Dermis microvascular lymphatic vessel endothelial cell (primary cell): ENCODE measurements at regions not wholly inside any gene's neighbourhood (a gene's known extent, or its start where the extent isn't known, plus 50 kb on each side); places are given as distances from the start of the nearest gene placed in this dataset.

Experiments used
- DNase-seq, 2 donors: peaks; one replicate each; pipeline versions ENCODE4 v3.0.0 to v3.0.0-alpha.2; 2010; ENCODE audit warnings: low read depth in 2 of 2

DNA sequence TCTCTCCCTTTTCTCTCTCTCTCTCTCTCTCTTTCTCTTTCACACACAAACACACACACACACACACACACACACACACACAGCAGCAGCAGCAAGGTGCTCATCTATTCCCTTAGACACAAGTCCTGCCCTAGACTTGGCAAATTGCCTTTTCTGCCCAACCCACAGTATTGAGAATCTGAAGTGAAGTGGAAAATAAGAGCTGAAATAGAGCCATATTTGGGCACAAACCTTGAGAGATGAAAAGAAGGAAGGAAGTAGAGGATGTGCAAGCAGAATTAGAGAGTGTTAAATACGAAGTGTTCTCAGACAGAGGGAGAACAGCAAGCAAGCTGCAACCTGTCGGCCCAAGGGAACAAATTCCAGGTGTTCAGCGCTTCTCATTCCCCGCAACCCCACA lies 557.5 kb upstream of the NOX3 start:
- DNase-seq: no peak

DNA sequence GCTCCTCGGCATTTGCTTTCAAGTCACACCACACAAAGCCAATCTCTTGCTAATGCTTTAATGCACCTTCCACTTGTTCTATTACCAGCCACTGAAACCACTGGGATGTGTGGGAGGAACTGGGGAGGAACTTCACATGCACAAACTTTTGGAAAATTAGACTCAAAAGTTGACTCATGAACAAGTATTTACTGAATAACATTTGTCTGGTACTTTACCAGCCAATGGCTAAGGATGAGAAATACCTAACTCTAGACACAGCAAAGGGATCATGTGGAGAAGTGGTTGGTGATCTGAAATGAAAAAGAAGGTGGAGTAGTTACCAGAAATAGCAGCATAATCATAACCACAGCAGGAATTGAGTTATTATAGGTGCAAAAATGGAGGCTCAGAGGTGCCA lies 554.0 kb upstream of the NOX3 start:
- no peak for DNase-seq

DNA sequence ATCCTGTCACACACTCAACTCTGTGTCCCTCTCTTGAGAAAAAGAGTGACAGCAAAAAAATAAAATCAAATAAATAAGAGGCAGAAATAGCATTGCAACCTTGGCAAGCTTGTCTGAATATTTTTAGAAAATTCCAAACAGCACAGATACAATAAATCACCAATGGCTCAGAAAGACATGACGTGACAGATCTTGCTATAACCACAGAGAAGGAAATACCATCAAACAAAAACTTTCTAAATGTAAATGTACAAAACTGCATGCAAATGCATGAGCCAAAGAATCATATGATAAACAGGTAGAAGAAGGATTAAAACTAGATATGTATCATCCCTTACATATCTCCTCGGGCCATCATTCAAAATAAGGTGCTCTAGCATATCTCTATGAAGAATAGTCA lies 549.2 kb upstream of the NOX3 start:
- no peak for DNase-seq

DNA sequence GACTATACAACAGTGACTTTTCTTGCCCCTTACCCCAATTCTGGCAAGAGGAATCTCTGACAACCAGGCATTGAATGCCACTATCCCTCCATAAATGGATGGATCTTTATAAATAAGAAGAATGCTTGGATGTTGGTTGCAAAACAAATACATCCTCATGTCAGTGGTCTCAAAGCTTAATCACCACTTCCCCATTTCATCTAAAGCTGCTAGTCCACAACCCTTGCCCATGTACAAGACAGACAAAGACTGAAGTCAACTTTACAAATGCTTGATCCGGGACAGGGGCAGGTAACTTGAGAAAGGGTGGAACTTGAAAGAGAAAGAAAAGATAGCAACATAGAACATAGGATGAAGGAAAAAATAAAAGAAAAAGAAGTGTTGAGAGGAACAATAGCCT lies 540.5 kb upstream of the NOX3 start:
- DNase-seq: no peak

DNA sequence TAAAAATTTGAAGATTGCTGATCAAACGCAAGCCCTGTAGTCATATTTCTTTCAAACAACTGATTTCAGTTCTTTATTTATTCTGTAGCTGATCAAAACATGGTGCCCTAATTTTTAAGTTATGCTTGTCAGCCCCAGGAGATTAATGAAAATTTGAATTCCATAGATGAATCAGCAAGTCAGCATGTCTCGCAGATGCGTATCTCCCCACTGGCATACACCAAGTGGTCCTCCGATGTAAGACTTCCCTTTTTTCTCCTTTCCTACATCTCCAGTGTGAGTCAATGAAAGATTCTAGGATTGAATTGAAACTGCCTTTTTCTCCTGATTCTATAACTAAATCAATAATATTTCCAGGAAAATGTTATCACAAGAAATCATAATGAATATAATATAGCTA lies 539.6 kb upstream of the NOX3 start:
- no peak for DNase-seq

DNA sequence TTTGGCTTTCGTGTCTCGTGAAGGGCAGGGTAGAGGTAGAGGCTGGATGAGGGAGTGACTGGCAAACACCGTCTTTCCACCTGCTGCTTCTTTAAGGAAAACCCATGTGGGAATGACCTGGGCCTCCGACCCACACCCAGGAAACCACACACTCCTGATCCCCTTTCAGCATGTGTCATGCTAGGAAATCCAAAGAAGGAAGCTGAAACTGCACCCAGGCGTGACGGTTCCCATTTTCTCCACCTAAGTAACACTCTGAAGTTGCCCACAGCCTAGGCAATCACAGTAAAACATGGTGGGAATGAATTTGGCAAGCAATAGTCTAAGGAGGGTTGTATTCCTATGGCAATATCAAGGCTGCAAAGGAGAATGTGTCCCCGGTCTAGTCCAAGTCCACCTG lies 538.4 kb upstream of the NOX3 start:
- DNase-seq: no peak

DNA sequence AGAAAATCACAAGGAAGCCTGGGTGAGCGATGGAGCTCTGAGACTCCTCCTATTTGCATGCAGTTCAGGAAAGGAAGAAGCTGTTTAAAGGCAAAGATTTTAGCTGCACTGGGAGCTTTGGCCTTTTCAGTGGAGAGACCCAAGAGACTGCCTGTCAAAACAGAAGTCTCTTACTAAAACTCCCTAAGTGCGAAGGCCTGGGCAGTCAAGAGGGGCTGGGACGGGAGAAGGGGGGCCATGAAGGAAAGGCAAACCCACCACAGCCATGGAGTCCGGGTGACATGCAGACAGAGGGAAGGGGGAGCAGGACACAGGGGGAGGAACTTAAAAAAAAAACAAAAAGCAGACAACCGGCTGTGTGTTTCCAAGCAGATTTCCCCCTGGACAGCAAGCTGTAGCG lies 537.6 kb upstream of the NOX3 start:
- DNase-seq: no peak

DNA sequence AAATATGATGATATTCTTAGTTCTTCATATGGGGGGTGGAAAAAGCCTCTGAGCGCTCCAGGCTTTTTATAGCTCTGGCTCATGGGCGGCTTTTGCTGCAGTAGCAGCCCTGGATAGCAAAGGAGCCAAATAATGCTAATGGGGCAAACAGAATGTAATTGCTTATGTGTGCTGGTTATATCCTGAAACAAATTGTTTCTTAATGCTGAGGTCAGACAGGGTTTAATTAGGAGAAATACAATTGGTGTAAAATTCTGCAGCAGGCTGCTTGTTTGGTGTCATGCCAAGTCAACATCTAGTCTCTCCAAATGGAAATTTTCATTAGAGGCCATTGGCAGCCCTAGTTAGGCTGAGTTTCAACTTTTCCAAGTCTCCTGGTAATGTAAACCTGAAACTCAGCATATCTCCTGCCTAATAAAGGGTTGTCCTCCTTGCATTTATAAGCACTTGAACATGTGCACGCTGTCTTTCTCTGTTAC lies 530.1 kb upstream of the NOX3 start:
- no peak for DNase-seq

DNA sequence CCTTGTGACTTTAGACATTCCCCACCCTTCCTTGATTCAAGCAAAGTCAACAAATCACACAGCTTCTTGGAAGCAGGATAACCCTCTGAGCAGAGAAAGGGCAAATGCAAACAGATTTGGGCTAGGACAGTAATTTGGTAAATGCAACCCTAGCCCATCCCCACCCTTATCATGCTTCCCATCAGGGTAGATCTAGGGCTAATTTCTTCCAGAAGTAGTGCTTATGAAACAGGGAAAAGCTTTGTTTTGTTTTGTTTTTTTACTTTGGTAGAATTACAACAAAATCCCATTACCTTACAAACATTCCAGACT lies 525.1 kb upstream of the NOX3 start:
- no peak for DNase-seq

DNA sequence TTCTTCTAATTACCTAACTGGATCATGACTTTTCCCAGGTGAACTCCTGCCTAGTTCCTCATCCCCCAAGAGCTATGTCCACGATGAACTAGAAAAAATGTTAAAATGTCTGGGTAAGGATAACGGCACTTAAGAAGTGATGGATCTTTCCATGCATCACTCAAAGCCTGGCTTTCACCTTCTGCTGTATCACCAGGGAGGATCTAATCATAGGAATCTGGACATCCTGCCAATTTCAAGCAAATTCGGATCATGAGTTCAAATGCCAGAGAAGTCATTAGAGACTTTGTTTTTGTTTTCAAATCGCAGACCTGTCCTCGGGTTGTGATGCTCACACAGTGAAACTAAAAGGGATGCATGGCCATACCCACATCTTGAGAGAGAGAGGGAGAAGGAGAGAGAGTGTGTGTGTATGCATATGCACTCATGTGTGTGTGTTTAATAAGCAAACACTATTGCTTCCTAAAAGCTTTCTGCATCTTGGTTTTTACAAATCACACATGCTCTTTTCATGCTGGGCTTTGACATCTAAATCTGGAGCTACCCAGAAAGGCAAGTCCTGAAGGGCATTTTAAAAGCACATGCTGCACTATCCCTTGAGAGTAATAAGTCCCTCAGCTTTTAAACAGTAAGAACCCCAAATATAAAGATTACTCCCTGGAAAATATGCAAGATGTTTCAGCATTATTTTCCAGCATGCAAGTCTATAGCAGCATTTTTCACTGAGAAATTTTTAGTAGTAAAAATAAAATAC lies 524.6 kb upstream of the NOX3 start:
- no peak for DNase-seq

DNA sequence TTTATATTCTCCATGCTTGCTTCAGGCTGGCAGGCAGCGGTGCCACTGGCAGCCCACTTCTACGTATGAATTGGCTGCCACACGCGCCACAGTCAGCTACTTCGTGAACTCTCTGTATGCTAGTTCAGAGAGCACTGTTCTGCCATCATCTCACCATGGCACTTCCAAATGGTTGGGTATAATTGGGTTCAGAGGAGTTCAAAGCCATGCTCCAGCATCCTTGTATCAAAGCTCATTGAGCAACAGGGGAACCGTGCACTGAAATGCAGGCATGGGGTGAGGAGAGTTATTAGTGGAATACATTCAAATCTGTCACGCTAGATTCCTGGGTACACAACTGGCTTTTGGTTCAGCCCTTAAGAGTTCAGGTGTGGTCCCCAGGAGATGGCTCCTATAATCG lies 519.9 kb upstream of the NOX3 start:
- no peak for DNase-seq

DNA sequence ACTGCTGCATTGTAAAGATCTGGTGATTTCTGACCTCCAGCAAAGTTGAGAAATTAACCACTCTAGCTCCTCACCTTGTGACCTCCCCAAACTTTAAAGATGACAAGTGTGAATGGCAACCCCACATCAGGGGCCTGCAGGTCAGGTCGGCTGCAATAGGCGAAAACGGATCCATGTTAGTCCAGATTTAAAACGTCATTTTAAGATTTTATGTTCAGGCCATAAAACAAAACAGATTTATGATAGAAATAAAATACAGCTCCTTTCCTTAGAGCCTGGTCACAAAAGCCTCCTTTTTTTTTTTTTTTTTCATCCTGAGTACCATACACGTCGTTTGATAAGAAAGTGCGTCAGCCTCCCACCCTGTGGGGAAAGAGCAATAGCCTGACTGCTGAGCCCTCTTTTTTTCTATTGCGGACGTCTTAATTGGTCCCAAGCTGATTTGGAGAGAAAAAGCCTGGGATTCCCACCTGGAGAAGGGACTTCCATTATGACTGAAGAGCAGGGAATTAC lies 519.2 kb upstream of the NOX3 start:
- no peak for DNase-seq

DNA sequence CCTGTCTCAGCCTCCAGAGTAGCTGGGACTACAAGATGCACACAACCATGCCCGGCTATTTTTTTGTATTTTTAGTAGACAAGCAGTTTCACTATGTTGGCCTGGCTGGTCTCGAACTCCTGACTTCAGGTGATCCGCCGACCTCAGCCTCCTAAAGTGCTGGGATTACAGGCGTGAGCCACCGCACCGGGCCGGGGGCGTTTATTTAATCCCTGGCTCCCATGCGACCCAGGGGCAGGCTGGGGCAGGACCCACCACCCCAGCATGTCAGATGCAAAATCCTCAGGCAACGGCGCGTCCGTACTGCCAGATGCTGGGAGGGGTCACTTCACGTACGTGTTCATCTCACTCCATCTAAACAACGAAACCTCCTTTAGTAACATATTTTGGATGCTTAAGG lies 518.7 kb upstream of the NOX3 start:
- DNase-seq: no peak

DNA sequence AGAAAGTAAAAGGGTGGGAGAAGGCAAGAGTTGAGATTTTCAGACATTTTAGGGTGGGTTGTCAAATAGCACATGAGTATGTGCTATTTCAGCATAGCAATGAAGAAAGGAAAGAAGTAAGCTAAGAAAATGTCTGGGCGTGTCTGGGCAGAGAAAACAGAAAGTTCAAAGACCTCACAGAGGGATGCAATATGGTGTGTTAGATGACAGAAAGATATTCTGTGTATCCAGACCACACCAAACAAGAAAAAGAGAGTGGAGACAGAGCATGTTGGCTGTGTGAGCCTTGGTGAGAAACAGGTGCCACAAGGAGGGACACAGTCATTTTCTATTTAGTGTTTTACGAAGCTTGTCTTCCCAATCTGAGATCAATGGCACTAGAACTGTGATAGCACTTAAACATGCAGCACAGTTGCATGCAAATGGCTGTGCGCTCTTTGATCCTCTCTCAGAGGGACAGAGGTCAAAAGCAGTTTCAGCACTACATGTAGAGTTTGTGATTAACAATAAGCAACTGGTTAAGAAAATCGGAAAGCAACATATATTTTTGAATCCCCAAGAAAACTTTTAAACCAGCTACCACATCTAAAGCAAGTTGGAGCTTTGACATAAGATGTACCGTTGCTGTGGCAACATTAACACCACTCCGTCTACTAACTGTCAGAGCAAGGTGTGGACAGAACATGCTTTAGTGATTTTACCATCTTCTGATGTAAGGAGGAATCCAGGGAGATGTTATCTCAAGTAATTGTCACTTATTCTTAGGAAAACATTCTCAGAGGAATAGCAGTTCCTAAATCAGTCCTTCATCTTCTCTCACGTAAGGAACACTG lies 515.5 kb upstream of the NOX3 start:
- DNase-seq: no peak

DNA sequence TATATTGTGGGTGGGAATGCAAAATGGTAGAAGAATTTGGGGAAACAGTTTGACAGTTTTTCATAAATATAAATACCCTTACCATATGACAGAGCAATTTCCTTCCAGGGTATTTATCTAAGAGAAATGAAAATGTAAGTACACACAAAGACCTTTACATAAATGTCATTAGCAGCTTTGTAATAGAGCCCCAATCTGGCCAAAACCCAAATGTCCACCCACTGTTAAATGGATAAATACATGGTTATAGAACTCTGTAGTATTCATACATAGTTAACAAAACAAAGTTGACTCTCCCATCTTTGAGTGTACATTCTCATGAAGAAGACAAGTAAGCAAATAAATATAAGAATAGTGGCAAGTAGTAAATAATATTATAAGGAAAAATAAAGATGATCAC lies 514.8 kb upstream of the NOX3 start:
- no peak for DNase-seq

DNA sequence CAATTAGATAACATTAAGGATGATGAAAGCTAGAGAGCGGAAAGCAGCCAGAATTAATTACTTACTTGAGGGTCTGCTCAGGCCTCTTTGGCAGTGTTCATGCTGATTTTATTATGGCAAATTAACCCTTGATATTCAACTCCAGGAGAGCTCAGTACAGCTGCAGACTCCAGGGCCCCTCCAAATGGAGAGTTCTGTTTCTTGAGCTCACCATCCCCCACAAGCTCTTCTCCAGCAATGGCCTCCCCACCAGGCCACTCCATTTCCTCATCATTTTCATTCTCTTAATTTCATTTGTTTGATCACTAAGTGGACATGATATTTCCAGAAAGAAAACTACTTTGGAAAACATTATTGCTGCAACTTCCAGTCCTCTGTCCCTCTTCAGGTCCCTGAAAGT lies 513.3 kb upstream of the NOX3 start:
- DNase-seq: no peak

DNA sequence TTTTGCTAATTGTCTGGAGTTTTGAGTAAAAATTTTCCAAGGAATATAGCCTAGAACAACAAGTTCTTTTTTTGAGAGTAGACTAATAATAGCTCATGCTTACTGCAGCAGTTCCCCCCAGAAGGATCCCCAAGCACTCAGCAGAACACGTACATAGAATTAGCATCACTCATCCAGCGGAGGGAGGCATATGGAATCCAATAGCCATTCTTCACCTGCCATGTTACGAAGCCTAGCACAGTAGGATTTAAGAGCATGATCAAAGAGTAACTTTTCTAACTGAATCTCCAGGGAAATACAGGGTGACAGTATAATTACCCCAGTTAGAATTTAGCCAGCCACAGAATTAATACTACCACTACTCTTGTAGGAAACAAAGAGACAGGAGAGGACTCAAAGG lies 511.7 kb upstream of the NOX3 start:
- DNase-seq: no peak

DNA sequence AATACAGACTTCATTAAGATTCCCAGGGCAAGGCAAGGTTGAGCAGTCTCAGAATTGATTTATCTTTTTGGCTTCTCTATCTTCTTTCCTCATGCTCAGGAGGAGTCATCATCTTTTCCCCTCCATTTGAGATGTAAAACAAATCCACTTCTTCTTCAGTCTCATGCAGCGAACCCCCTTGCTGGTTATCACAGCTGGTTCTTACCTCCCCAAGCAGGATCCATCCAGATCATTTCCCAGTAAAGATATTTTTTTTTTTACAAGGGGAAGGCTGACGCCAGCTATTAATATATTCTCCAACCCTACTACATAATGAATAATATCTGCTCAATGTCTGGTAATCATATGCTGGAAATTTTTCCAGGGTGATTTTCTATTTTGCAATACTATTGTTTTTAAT lies 508.9 kb upstream of the NOX3 start:
- no peak for DNase-seq

DNA sequence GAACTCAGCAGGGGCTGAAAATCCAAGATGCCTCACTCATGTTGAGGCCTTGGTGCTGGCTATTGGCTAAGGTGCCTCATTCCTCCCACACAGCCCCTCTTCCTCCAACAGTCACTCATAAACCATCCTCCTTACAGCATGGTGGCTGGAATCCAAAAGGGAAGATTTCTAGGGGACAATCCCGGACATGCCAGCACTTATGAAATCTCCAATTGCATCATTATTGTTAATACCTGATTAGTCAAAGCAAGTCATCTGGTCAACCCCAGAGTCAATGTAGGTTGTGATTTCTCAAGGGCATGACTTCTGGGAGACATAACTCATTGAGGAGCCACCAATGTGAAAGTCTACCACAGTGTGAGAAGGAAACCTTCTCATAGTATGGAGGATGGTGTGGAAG lies 506.6 kb upstream of the NOX3 start:
- no peak for DNase-seq

DNA sequence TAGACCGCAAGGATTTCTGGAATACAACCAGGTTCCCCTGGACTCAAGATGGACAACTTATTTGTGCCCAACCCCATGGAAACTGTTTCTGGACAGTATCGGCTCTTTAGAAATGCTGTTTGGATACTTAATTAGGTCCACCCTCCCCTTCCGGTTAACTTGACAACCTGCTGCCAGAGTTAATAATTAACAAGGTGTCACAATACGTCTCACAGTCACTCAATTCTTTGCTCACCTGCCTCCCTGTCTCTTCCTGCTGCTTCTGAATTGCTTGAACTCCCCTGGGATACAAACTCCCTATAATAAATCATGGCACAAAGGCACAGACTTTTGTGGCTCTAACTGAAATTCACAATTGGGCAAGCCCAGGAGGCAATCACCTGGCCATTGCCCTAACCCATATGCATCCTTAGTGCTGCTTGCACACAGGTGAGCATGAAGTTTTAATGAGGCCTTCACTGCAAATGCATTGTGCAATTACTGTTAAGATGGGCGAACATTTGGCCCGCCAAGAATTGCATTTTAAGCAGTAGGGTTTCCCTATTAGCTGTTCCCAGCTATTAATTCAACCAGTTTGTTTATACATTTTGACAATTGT lies 504.4 kb upstream of the NOX3 start:
- DNase-seq: no peak

DNA sequence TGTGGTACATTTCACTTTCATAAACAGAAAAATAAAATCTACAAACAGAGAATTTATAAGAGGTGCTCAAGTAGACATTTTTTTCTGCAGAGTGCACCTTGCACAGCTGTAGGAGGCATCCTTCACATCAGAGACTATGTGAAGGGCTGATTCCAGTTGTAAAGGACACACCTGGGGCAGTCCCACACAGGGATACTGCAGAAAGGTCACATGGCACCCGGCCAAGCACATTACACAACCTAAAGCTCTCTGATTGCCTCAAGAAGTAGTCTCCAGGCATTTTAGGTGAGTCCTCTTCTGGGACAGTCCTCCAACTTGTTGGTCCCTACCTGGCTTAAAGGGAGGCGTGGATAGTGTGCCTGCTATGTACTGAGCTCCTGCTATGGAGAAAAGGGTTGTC lies 502.9 kb upstream of the NOX3 start:
- DNase-seq: no peak

DNA sequence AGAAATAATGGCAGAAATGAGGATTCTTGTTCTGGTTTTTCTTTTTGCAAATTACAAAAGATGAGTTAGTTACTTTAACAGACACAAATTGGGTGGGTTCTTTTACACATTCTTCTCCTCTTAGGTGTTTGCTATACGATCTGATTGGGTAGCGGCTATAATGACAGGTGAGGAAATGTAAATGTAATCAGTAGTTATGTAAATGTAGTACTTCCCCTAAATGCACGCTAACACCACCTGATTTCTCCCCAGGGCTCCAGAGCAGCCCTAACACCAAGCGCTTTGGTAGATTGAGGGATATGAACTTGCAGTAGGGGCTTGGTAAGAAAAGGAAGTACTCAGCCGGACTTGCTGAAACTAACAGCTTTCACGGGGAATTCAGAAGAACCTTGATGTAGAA lies 499.4 kb upstream of the NOX3 start:
- no peak for DNase-seq

DNA sequence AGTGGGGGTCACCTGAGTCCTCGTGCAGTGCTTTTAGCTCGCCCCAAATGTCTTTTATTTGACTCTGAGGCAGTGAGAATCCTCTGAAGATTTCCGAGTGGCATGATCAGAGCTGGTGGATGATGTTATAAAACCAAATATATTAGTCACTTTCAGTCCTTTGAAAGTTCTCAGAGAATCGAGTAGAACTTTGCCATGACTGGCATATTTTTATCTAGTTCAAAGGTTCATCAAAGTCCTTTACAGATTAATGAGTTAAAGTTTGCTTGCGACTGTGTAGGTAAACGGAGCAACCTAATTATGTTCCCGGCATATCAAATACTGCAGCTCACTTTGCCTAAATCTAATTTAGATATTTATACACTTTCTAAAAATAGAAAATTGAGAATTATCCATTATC lies 498.5 kb upstream of the NOX3 start:
- DNase-seq: no peak
